H1 (cell line): ENCODE measurements at regions not wholly inside any gene's neighbourhood (a gene's known extent, or its start where the extent isn't known, plus 50 kb on each side); places are given as distances from the start of the nearest gene placed in this dataset.
A peak's percentile ranks its signal among the peaks of the same experiment; 100 is the strongest.

ENCODE experiments used
- CREB1 ChIP-seq: IDR thresholded peaks from 2 replicates; pipeline ENCODE4 v1.6.1; 2012; ENCODE audit warnings: inconsistent platforms
- FOSL1 ChIP-seq: IDR thresholded peaks from 2 replicates; pipeline ENCODE4 v1.6.1; 2011; ENCODE audit warnings: mild to moderate bottlenecking, low read depth, low read length, moderate library complexity; ENCODE audit not compliant: insufficient read depth
- NRF1 ChIP-seq: IDR thresholded peaks from 2 replicates; pipeline ENCODE4 v1.6.1; 2011; ENCODE audit warnings: mild to moderate bottlenecking, low read depth, low read length, improper control_type of control experiment
- PHF8 ChIP-seq: fragments of 200-600 bp; sonication (generic); conservative IDR thresholded peaks from 2 replicates; pipeline ENCODE4 v1.7.1; 2012; ENCODE audit warnings: low read depth, mild to moderate bottlenecking, inconsistent platforms, low read length, moderate library complexity
- RXRA ChIP-seq: IDR thresholded peaks from 2 replicates; pipeline ENCODE4 v1.6.1; 2011; ENCODE audit warnings: low read depth, mild to moderate bottlenecking, low read length, moderate library complexity; ENCODE audit not compliant: insufficient read depth
- SIX5 ChIP-seq: IDR thresholded peaks from 2 replicates; pipeline ENCODE4 v1.6.1; 2011; ENCODE audit warnings: mild to moderate bottlenecking, low read depth, low read length
- TF ChIP-seq, protein P1 (sequence below), 3 experiments: IDR thresholded peaks; 1 replicate in 2 of 3; 2 replicates in 1 of 3; pipeline versions ENCODE4 v1.5.1 to v1.6.1; 2011; ENCODE audit warnings: low read length in 3 of 3, mild to moderate bottlenecking in 3 of 3, inconsistent platforms in 2 of 3, low read depth in 1 of 3, moderate library complexity in 1 of 3; ENCODE audit not compliant: insufficient read depth in 1 of 3; ENCODE audit errors: control extremely low read depth in 1 of 3
- TF ChIP-seq, protein P2 (sequence below): IDR thresholded peaks from 2 replicates; pipeline ENCODE4 v1.6.1; 2012; ENCODE audit warnings: low read length, inconsistent platforms

DNA sequence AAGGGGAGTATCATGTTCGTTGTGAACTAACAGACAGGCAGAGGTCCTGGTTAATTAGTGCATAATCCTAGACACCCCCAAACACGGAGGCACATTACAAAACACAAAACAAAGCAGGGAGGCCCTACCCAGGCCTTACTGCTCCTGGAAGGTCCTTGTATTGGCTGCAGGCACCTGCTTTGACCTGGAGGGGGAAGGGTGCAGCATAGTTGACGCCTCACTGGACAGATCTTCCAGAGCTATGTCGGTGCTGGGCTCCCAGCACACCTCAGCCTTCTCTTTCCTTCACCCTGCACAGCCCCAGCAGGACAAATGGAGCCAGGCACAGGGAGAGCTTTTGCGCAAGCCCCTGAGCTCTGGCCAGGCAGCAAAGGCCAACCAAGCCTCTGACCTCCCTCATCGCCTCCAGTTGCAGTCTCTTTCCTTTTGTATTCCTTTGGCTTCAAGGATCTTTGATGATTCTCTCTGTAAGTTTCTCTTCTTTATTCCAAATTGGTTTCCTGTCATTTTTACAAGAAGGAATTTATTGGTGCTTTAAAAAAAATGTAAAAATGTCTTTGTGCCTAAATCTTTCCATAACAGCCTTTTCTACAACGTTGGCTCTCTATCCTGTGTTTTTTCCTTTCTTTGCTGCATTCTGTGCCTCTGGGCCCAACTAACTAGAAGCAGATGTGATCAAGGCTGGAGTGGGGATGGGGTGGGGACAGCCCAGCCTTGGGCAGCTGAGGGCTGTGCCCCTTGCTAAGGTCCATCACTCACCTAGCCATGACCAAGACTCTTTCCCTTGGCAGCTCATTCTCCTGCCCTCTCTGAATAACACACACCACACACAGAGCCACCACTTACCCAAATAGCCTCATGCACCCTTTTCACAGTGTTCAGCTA, 317.1 kb upstream of the NPVF start (continued):
- TF ChIP-seq, protein P1, sequence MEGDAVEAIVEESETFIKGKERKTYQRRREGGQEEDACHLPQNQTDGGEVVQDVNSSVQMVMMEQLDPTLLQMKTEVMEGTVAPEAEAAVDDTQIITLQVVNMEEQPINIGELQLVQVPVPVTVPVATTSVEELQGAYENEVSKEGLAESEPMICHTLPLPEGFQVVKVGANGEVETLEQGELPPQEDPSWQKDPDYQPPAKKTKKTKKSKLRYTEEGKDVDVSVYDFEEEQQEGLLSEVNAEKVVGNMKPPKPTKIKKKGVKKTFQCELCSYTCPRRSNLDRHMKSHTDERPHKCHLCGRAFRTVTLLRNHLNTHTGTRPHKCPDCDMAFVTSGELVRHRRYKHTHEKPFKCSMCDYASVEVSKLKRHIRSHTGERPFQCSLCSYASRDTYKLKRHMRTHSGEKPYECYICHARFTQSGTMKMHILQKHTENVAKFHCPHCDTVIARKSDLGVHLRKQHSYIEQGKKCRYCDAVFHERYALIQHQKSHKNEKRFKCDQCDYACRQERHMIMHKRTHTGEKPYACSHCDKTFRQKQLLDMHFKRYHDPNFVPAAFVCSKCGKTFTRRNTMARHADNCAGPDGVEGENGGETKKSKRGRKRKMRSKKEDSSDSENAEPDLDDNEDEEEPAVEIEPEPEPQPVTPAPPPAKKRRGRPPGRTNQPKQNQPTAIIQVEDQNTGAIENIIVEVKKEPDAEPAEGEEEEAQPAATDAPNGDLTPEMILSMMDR (IDR thresholded peaks at IDR 0.05; ENCODE audit: control extremely low read depth in 1 of 3, insufficient read depth in 1 of 3, low read depth in 1 of 3, low read length in 3 of 3): peak in 1 of 3 experiments; percentile 14; a peak in 1 of 4 replicates
- TF ChIP-seq SIX5: no peak
- no peak for TF ChIP-seq FOSL1
- TF ChIP-seq NRF1: no peak
- TF ChIP-seq, protein P2, sequence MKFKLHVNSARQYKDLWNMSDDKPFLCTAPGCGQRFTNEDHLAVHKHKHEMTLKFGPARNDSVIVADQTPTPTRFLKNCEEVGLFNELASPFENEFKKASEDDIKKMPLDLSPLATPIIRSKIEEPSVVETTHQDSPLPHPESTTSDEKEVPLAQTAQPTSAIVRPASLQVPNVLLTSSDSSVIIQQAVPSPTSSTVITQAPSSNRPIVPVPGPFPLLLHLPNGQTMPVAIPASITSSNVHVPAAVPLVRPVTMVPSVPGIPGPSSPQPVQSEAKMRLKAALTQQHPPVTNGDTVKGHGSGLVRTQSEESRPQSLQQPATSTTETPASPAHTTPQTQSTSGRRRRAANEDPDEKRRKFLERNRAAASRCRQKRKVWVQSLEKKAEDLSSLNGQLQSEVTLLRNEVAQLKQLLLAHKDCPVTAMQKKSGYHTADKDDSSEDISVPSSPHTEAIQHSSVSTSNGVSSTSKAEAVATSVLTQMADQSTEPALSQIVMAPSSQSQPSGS: no peak
- TF ChIP-seq RXRA: no peak
- TF ChIP-seq PHF8: no peak
- no peak for TF ChIP-seq CREB1
- TF ChIP-seq, all 59 proteins: peak for 3
